ENCODE measurements at regions not wholly inside any gene's neighbourhood (a gene's known extent, or its start where the extent isn't known, plus 50 kb on each side); places are given as distances from the start of the nearest gene placed in this dataset.

- TF ChIP-seq CTCF (tag by site-specific recombination; IDR thresholded peaks at IDR 0.05): no peak
- TF ChIP-seq ATF2 (tag by site-specific recombination; IDR thresholded peaks at IDR 0.05; ENCODE audit: low read depth): no peak
- TF ChIP-seq ZNF501 (tag by site-specific recombination; IDR thresholded peaks at IDR 0.05): no peak
- no peak for TF ChIP-seq REST (tag by site-specific recombination; IDR thresholded peaks at IDR 0.05)
- no peak for TF ChIP-seq MYNN (tag by site-specific recombination; IDR thresholded peaks at IDR 0.05; ENCODE audit: borderline replicate concordance)
These were observed 968.8 kb downstream of the BRD1 start for GRCh38 chr22:48858856-48859255.
